Daoy (cell line): ENCODE measurements at regions not wholly inside any gene's neighbourhood (a gene's known extent, or its start where the extent isn't known, plus 50 kb on each side); places are given as distances from the start of the nearest gene placed in this dataset.

ENCODE experiments used
- DNase-seq: peaks from one replicate; pipeline ENCODE4 v3.0.0-alpha.2; 2015; ENCODE audit warnings: low read depth

DNA sequence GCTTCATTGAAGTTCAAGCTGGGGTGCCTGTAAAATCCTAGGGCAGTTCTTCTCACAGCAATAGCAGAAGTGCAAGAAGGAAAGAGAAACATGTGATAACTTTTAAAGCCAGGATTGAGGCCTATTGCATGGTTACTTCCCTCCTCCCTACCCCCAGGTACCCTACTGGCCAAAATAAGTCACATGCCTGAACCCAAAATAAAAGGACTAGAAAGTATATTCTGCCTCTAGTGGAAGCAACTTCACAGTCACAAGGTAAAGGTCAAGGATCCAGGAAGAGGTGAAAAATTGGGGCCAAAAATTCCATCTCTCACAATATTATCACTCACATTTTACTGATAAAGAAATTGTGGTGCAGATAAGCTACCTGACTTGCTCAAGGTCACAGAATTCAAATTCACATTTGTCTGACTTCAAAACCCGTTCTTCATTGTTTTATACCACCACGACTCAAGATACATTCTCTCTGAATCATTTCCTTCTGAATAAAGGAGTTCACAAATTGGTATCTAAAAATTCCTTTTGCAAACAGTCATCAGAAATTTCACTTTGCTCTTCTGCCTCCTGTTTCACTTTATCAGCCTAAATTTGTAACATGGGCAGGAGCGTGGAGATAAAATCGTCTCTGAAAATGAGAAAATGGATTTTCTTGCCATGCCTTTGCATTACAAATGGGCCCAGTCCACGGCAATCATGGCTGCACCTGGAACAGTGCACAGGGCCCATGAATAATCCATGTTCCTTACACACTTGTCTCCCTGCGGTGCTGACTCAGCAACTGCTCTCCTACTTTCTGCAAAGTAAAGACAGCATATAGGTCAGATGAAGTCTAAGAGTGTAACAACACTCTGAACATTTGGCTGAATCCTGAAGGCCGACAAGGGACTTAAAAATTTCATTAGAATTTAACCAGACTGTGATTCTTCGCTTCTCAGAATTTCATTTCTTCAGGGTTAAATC lies 485.3 kb upstream of the NFIA start:
- no peak for DNase-seq

GRCh38 chr1:60591583-60591982 lies 490.8 kb upstream of the NFIA start:
- no peak for DNase-seq

- DNase-seq, result no peak
Measured at GRCh38 chr1:60589916-60590315, 492.4 kb upstream of the NFIA start.

DNA sequence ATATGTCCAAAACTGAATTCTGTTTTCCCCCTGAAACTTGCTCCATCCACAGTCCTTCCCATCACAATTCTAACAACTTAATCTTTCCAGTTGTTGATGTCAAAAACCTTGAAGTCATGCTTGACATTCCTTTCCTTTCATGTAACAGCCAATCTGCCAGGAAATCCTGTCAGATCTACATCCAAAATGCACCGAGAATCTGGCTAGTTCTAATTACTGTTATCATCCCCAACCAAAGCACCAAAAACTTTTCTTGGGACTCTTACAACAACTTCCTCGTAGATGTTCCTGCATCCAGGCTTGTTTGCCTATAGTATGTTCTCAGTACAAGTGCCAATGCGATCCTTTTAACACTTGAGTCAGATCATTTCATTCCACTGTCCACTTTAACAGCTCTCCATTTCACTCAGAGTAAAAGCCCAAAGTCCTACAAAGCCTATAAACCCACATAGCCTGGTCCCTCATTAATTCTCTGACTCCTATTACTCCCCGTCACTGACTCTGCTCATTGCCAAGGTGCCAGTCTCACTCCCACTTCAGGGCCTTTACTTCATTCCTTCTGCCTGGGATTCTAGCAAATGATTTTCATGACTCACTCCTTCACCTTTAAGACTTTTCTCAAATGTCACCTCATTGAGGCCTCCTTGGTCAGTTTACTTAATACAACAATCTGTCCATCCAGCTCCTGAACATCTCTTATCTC lies 493.2 kb upstream of the NFIA start:
- DNase-seq, result no peak

- DNase-seq, result no peak
Measured at GRCh38 chr1:60584371-60584770, 498.0 kb upstream of the NFIA start.

DNA sequence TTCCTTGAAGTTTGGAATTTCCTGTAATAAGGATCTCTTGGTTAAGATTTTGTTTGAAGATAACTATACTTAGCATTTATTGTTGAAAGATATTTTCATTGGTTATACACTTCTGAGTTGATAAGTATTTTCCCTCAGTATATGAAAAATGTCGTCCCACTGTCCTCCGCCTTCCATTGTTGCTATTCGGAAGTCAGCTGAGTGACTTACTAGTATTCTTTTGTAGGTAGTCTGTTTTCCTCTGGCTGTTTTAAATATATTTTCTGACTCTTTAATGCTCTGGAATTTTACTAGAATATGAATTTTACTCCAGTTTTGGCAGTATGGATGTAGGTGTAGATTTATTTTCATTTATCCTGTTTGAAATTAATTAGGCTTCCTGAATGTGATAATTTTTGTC lies 498.7 kb upstream of the NFIA start:
- no peak for DNase-seq

- DNase-seq, result no peak
Measured at GRCh38 chr1:60581455-60582220, 500.7 kb upstream of the NFIA start.

- no peak for DNase-seq
Measured at GRCh38 chr1:60577029-60577428, 503.5 kb upstream of the C1orf87 start.

- DNase-seq, result no peak
Measured at GRCh38 chr1:60575326-60575977, 501.9 kb upstream of the C1orf87 start.

- no peak for DNase-seq
Measured at GRCh38 chr1:60573726-60574409, 500.3 kb upstream of the C1orf87 start.

DNA sequence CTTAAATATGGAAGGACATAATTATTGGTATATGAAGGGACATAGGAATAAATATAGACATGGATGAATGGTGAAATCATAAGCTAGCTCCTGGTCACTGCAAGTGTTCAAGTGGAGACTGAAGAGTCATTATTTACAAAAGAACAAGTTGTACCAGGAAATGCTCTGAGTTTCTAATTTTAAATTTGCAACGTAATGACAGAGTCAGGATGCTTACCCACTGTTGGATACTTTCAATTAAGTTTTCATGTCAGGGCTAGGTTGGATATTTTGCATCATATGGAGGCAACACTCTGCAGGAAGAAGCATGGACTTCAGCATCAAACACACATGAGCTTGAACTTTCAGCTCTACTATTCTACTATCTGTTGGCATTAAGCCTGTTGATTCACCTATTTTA lies 499.6 kb upstream of the C1orf87 start:
- DNase-seq, result no peak

- no peak for DNase-seq
Measured at GRCh38 chr1:60572378-60572777, 498.8 kb upstream of the C1orf87 start.

DNA sequence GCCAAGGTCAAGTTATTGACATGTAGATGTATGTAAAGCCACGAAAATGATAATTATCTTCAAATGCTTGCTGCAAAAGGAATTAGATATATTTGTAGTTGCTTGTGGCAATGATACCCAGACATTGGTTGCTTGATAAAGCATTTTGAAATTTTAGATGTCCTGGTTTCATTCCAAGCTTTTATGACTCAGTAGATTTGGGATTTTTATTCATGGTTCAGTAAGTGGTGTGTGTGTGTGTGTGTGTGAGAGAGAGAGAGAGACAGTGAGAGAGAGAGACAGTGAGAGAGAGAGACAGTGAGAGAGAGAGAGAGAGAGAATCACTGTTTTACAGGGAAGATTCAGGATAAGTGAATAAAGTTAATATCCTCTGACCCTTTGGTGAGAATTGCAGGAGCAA lies 498.2 kb upstream of the C1orf87 start:
- no peak for DNase-seq

DNA sequence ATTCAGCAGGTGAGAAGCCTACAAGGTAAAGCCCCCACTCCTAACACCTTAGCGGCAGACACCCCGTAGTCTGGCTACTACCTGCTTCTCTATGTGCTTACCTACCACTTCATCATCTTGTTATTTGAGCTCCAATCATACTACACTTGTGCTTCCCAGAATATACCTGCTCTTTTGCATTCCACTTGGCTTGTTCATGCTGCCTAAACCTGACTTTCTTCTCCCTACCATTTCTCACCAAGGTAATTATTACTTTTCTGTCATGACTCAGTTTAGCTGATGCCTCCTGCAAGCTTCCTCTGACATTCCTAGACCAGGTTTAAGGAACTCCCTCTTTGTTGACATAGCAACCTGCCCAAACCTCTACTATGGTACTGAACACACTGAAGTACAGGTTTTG lies 495.6 kb upstream of the C1orf87 start:
- no peak for DNase-seq

DNA sequence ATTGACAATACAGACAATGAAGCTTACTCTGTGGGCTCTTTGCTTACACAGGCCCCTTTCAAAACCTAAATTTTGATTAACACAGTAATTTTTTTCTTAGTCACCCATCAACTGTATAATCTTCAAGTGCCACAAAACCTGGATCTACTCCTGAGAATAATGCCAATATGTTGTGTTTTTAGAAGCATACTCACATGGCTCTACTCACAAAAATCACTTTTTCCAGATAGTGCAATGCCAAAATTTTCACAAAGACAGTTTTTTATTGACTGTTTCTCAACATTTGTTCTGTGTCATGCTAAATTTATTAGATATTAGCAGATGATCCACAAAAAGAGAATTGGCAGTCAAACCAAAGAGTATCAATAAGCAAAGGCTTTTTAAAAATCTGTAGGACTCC lies 493.7 kb upstream of the C1orf87 start:
- DNase-seq, result no peak

DNA sequence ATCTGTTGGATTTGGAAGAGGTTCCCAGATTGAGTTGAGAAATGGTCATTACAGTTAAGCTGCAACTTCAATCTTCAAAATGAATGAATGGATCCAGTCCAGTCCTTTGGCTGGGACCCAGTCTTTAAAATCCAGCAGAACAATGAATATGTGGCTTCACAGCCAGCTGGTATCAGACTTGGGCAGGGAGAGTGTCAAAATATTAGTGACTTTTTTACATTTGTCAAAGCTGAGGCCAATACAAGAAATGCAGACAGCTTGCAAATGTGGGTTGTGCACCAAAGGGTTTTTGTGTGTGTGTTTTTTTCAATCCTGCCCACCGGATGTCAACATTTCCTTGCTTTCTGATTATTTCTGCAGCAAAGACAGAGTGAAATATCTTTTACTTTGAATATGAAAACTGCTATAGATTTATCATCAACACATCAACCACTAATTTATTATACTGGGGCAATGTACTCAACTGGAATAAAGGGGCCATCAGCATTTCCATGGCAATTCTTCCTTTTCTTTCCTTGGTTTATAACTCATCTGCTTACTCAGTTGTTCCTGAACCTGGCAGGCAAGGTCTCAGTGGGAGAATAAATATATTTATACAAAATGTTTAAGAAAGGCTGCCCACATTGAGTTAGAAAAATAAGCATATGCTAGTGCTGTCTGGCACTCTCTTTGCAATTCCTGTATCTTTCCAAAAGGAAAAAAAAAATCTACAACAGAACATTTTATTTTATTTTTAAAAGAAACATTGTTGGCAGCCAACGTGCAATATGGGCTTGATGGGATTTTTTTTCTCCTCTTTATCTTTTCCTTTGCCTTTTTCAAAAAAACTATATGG lies 491.6 kb upstream of the C1orf87 start:
- no peak for DNase-seq

DNA sequence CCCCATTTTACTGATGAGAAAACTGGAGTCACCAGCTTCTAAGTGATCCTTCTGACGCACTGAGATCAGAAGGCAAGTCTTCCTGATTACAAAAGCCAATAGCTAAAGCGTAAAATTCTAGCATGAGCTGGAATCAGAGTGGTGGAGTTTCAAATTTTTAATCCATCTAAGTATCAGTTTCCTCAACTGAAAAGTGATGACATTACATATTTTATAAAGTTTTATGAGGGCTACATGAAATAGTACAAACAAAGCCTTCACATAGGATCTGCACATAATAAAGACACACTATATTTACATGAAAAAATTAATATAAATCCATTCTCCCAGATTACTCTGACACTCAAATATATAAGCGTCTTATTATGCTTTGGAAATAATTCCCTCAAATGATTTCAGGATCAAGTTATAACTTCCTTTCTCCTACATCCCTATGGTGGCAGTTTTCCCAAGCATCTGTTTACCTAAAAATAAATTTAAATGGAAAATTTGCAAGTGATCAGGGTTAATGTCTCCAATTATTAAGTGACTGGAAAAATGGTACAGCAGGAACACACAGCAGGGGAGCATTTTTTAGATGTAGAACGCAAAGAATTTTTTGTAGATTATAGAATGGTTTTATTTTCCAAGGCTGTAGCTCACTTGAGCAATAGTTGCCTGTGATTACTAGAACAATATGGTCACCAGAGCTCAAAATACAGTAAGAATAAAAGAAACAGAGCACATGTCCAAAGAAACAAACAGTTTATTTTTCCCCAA lies 490.4 kb upstream of the C1orf87 start:
- no peak for DNase-seq

- no peak for DNase-seq
Measured at GRCh38 chr1:60562740-60563139, 489.2 kb upstream of the C1orf87 start.

DNA sequence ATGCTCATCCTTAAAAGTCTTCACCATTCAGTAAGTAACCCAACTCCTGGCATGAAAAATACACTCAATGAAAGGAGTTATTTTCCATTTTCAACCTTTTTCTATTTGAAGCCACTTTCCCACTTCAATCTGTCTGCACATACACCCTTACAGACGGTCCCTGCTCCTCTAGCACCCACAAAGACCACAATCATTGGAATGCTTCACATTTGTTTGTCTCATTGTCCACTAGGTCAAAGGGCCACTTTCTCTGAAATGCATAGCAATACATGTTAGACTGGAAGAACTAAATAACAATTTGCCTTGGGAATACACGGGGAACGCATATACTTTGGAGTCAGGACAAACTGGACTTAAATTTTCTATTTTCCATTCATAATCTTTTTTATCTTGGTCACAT lies 487.1 kb upstream of the C1orf87 start:
- DNase-seq, result no peak

DNA sequence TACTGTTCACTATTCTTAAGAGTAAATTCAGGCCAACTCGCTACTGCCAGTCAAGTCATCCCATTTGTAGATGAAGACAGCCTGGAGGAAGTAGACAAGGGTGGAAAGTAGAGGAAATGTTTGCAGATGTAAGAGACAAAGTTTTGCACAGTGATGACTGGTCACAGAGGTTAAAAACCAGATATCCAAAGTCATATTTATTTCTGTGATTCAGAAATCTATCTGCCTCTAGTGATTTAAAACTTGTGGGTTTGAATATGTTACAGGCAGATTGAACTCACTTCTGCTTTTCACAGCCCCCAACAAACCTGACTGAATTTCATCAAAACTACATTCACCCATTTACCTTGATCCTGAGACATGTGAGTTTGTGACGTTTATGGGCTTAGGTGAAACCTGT lies 484.7 kb upstream of the C1orf87 start:
- no peak for DNase-seq
